Heart left ventricle (tissue), 16 donors: ENCODE measurements at regions not wholly inside any gene's neighbourhood (a gene's known extent, or its start where the extent isn't known, plus 50 kb on each side); places are given as distances from the start of the nearest gene placed in this dataset.

Source experiments
- ATAC-seq, 4 donors: fragments of 200-7000 bp; cut with Tn5 transposase; one replicate each; pipeline ENCODE4 v1.9.1; 2020 to 2022; ENCODE audit warnings: moderate library complexity in 4 of 4, mild to moderate bottlenecking in 3 of 4, moderate number of reproducible peaks in 1 of 4
- DNase-seq, 5 donors: peaks; one replicate each; pipeline ENCODE4 v3.0.0-alpha.2; 2020
- H3K27ac ChIP-seq, 12 donors: fragments of 200-600 bp; sonication (generic) in 4 of 12; one replicate each; pipeline versions ENCODE4 v1.5.0 to v1.8.0; 2016 to 2022; ENCODE audit warnings: mild to moderate bottlenecking in 2 of 12
- H3K27me3 ChIP-seq, 9 donors: fragments of 200-600 bp; sonication (generic) in 2 of 9; one replicate each; pipeline versions ENCODE4 v1.5.1 to v1.8.0; 2016 to 2022; ENCODE audit warnings: mild to moderate bottlenecking in 3 of 9
- H3K36me3 ChIP-seq, 9 donors: fragments of 200-600 bp; sonication (generic) in 2 of 9; one replicate each; pipeline versions ENCODE4 v1.5.0 to v1.8.0; 2018 to 2022; ENCODE audit warnings: mild to moderate bottlenecking in 2 of 9
- H3K4me1 ChIP-seq, 12 donors: fragments of 200-600 bp; sonication (generic) in 4 of 12; one replicate each; pipeline versions ENCODE4 v1.5.0 to v1.8.0; 2016 to 2022; ENCODE audit warnings: mild to moderate bottlenecking in 3 of 12
- H3K4me3 ChIP-seq, 12 donors: fragments of 200-600 bp; sonication (generic) in 4 of 12; one replicate each; pipeline versions ENCODE4 v1.5.0 to v1.8.0; 2017 to 2022; ENCODE audit warnings: mild to moderate bottlenecking in 9 of 12, moderate library complexity in 4 of 12
- H3K9me3 ChIP-seq, 12 donors: fragments of 200-600 bp; sonication (generic) in 4 of 12; one replicate each; pipeline versions ENCODE4 v1.5.0 to v1.8.0; 2016 to 2022; ENCODE audit warnings: mild to moderate bottlenecking in 1 of 12
- CTCF ChIP-seq, 12 donors: fragments of 200-600 bp; sonication (generic) in 4 of 12; IDR thresholded peaks; one replicate each; pipeline versions ENCODE4 v1.5.0 to v1.8.0; 2018 to 2022; ENCODE audit warnings: antibody characterized with exemption in 12 of 12, mild to moderate bottlenecking in 5 of 12
- POLR2A ChIP-seq, 2 donors: fragments of 450-650 bp; IDR thresholded peaks; one replicate each; pipeline ENCODE4 v1.6.1; 2017; ENCODE audit warnings: antibody characterized with exemption in 2 of 2, mild to moderate bottlenecking in 2 of 2, moderate library complexity in 2 of 2
- WGBS, 4 donors: extraction: QIAGEN DNeasy Blood & Tissue Kit in 2 of 4; methylation state at CpG; one replicate each; pipeline versions ENCODE4 v1.1.5 to v1.1.7; 2013 to 2018; 5-methylcytosine and 5-hydroxymethylcytosine counted together
- intact Hi-C, 10 donors: fragments of 100-400 bp; cut with DNase I; formaldehyde crosslinking; loops; one replicate each; pipeline versions ENCODE4 v1.11.1 to v1.14.2; 2022
- donor health status: ischemic (EF 13 %, LVEDD 7.1; RV severe dilation, severe dysfunction).
- donor health status: healthy with polysubstance abuse.
- donor health status: DM: no; HTN: yes; CAD: no.
- donor health status: DM: no; HTN: no; CAD: no.
- donor health status: ischemic (EF 25% LVEDD 6.9; RV normal size, moderate dysfunction).
- donor health status: ischemic (EF 25% LVEDD 5.7; RV mildly dilated, moderate dysfunction).
- donor health status: healthy.
- donor health status: DM: yes; HTN: yes; CAD: no.
- donor health status: ischemic (EF 35%, LVEDD 5.7; RV mildly dilated, moderate dysfunction).
- donor health status: nonischemic (EF 11% LVEDD 7.7; RV severe dilation, severe dysfunction).
- donor health status: DM: yes; HTN: yes; CAD: no.
- donor health status: PGD.
- donor health status: ischemic (EF 29% LVEDD 5.4; RV normal size, mild dysfunction).
- donor health status: nonischemic (EF 23%, LVEDD 6.1; RV moderate dilation, normal function).

GRCh38 chr21:38980416-38981313 lies 174.9 kb downstream of the ETS2 start:
- Histone ChIP-seq H3K27me3 (no peaks in the 10 kb centered on the region), H3K4me3 (no peak overlapping the region)
- DNase-seq: no peak

GRCh38 chr21:38979271-38980121 lies 173.8 kb downstream of the ETS2 start:
- H3K9me3 ChIP-seq: no peaks in the 10 kb centered on the region
- H3K27me3 ChIP-seq: no peaks in the 10 kb centered on the region
- H3K27ac ChIP-seq: no peak overlapping the region
- 82 to 84% (median 83%) methylated on average over 6 of the region's 6 CpGs for WGBS, 4 donors
- H3K36me3 ChIP-seq: no peaks in the 10 kb centered on the region
- H3K4me1 ChIP-seq: peaks cover 0 to 5% (median 3%) of the 10 kb centered on the region in 12 donors
- no peak for TF ChIP-seq CTCF (IDR thresholded peaks at IDR 0.05)
- TF ChIP-seq POLR2A (IDR thresholded peaks at IDR 0.05): no peak
- no peak for DNase-seq
- H3K4me3 ChIP-seq: no peak overlapping the region
- ATAC-seq: peak in 1 of 4 donors; percentile 17
- intact Hi-C loops: no loop called here

More at GRCh38 chr21:38980416-38981313, 174.9 kb downstream of the ETS2 start:
- 79 to 93% (median 88%) methylated on average over 17 to 18 of the region's 18 CpGs for WGBS, 4 donors
- Histone ChIP-seq H3K9me3 (no peaks in the 10 kb centered on the region), H3K36me3 (no peaks in the 10 kb centered on the region), H3K4me1 (peaks cover 0 to 17% (median 14%) of the 10 kb centered on the region in 12 donors), H3K27ac (no peak overlapping the region)
- intact Hi-C loops: no loop called here
- ATAC-seq: no peak
- TF ChIP-seq CTCF (IDR thresholded peaks at IDR 0.05) (no peak), POLR2A (IDR thresholded peaks at IDR 0.05) (no peak)

- intact Hi-C loops: no loop called here
- TF ChIP-seq POLR2A (IDR thresholded peaks at IDR 0.05) (no peak), CTCF (IDR thresholded peaks at IDR 0.05) (no peak)
Observed at GRCh38 chr21:38976900-38977299, 171.2 kb downstream of the ETS2 start.

GRCh38 chr21:38973552-38973951 lies 167.8 kb downstream of the ETS2 start:
- Histone ChIP-seq H3K27ac (no peak overlapping the region), H3K4me1 (no peaks in the 10 kb centered on the region), H3K9me3 (no peaks in the 10 kb centered on the region), H3K4me3 (no peak overlapping the region), H3K36me3 (no peaks in the 10 kb centered on the region), H3K27me3 (no peaks in the 10 kb centered on the region)
- intact Hi-C loops: no loop called here
- no peak for TF ChIP-seq POLR2A (IDR thresholded peaks at IDR 0.05)
- no peak for TF ChIP-seq CTCF (IDR thresholded peaks at IDR 0.05)
- 92 to 98% (median 95%) methylated on average over 6 of the region's 6 CpGs for WGBS, 4 donors
- ATAC-seq (no peak), DNase-seq (no peak)

More at GRCh38 chr21:38976900-38977299, 171.2 kb downstream of the ETS2 start:
- DNase-seq (no peak), ATAC-seq (no peak)
- H3K27me3 ChIP-seq: no peaks in the 10 kb centered on the region
- H3K27ac ChIP-seq: no peak overlapping the region
- no peaks in the 10 kb centered on the region for H3K36me3 ChIP-seq
- H3K9me3 ChIP-seq: no peaks in the 10 kb centered on the region
- no peak overlapping the region for H3K4me3 ChIP-seq
- WGBS, 4 donors: 79 to 82% (median 80%) methylated on average over 8 of the region's 8 CpGs
- no peaks in the 10 kb centered on the region for H3K4me1 ChIP-seq
